ENCODE measurements at regions not wholly inside any gene's neighbourhood (a gene's known extent, or its start where the extent isn't known, plus 50 kb on each side); places are given as distances from the start of the nearest gene placed in this dataset.

GRCh38 chr2:176542476-176542875, 273.2 kb downstream of the MTX2 start:
- Mint-ChIP-seq H3K9me3 (no peaks in the 10 kb centered on the region), H3K27me3 (peaks cover 11 to 39% (median 27%) of the 10 kb centered on the region in 5 donors), H3K27ac (no peak overlapping the region), H3K4me3 (no peak overlapping the region), H3K4me1 (no peaks in the 10 kb centered on the region), H3K36me3 (no peaks in the 10 kb centered on the region)
- intact Hi-C loops (cut with micrococcal nuclease), result no loop called here
- no peak for DNase-seq
- Histone ChIP-seq H3K36me3 (ENCODE audit: control insufficient read depth in 2 of 3, insufficient read depth in 3 of 3, low read length in 3 of 3) (no peaks in the 10 kb centered on the region), H3K4me1 (ENCODE audit: control insufficient read depth in 2 of 2, insufficient read depth in 2 of 2, low read length in 2 of 2) (no peaks in the 10 kb centered on the region), H3K9me3 (ENCODE audit: control insufficient read depth in 2 of 3, low read length in 3 of 3) (no peaks in the 10 kb centered on the region), H3K4me3 (ENCODE audit: low read length) (no peak overlapping the region), H3K27ac (ENCODE audit: low read depth, low read length) (no peak overlapping the region), H3K27me3 (ENCODE audit: control insufficient read depth in 2 of 2, insufficient read depth in 2 of 2, low read length in 2 of 2) (no peaks in the 10 kb centered on the region)
- ChIA-PET POLR2A (no interaction called here), CTCF (no interaction called here)
- no peak for ATAC-seq

- Histone ChIP-seq H3K27me3 (ENCODE audit: control insufficient read depth in 2 of 2, insufficient read depth in 2 of 2, low read length in 2 of 2) (peaks cover 0 to 5% of the 10 kb centered on the region in 2 donors), H3K27ac (ENCODE audit: low read depth, low read length) (no peak overlapping the region), H3K4me1 (ENCODE audit: control insufficient read depth in 2 of 2, insufficient read depth in 2 of 2, low read length in 2 of 2) (no peaks in the 10 kb centered on the region), H3K9me3 (ENCODE audit: control insufficient read depth in 2 of 3, low read length in 3 of 3) (no peaks in the 10 kb centered on the region), H3K4me3 (ENCODE audit: low read length) (no peak overlapping the region), H3K36me3 (ENCODE audit: control insufficient read depth in 2 of 3, insufficient read depth in 3 of 3, low read length in 3 of 3) (no peaks in the 10 kb centered on the region)
- no peak for DNase-seq
- intact Hi-C loops (cut with micrococcal nuclease), result no loop called here
- H3K4me3 Mint-ChIP-seq, result no peak overlapping the region
- no peaks in the 10 kb centered on the region for H3K4me1 Mint-ChIP-seq
- H3K9me3 Mint-ChIP-seq, result no peaks in the 10 kb centered on the region
- no peak for ATAC-seq
- H3K27ac Mint-ChIP-seq, result no peak overlapping the region
- no peaks in the 10 kb centered on the region for H3K36me3 Mint-ChIP-seq
- peaks cover 15 to 38% (median 30%) of the 10 kb centered on the region in 5 donors for H3K27me3 Mint-ChIP-seq
- CTCF ChIA-PET, result no interaction called here
- POLR2A ChIA-PET, result no interaction called here
Measured at GRCh38 chr2:176544557-176544956, 275.3 kb downstream of the MTX2 start.

- Mint-ChIP-seq H3K27ac (no peak overlapping the region), H3K27me3 (peaks cover 15 to 38% (median 30%) of the 10 kb centered on the region in 5 donors), H3K4me1 (no peaks in the 10 kb centered on the region), H3K4me3 (no peak overlapping the region), H3K9me3 (no peaks in the 10 kb centered on the region), H3K36me3 (no peaks in the 10 kb centered on the region)
- H3K27me3 ChIP-seq (ENCODE audit: control insufficient read depth in 2 of 2, insufficient read depth in 2 of 2, low read length in 2 of 2), result peaks cover 0 to 5% of the 10 kb centered on the region in 2 donors
- no peaks in the 10 kb centered on the region for H3K36me3 ChIP-seq (ENCODE audit: control insufficient read depth in 2 of 3, insufficient read depth in 3 of 3, low read length in 3 of 3)
- H3K4me3 ChIP-seq (ENCODE audit: low read length), result no peak overlapping the region
- ChIA-PET POLR2A (no interaction called here), CTCF (no interaction called here)
- ATAC-seq (no peak), DNase-seq (no peak)
- H3K27ac ChIP-seq (ENCODE audit: low read depth, low read length), result no peak overlapping the region
- intact Hi-C loops (cut with micrococcal nuclease), result no loop called here
- no peaks in the 10 kb centered on the region for H3K9me3 ChIP-seq (ENCODE audit: control insufficient read depth in 2 of 3, low read length in 3 of 3)
- H3K4me1 ChIP-seq (ENCODE audit: control insufficient read depth in 2 of 2, insufficient read depth in 2 of 2, low read length in 2 of 2), result no peaks in the 10 kb centered on the region
Measured at GRCh38 chr2:176544991-176545956, 276.0 kb downstream of the MTX2 start.

GRCh38 chr2:176546550-176546949, 277.3 kb downstream of the MTX2 start:
- POLR2A ChIA-PET, result no interaction called here

GRCh38 chr2:176552501-176553135, 283.4 kb downstream of the MTX2 start:
- H3K27ac ChIP-seq (ENCODE audit: low read depth, low read length), result no peak overlapping the region
- no peak overlapping the region for H3K27ac Mint-ChIP-seq
- H3K4me1 ChIP-seq (ENCODE audit: control insufficient read depth in 2 of 2, insufficient read depth in 2 of 2, low read length in 2 of 2), result no peaks in the 10 kb centered on the region
- peaks cover 0 to 4% of the 10 kb centered on the region in 2 donors for H3K27me3 ChIP-seq (ENCODE audit: control insufficient read depth in 2 of 2, insufficient read depth in 2 of 2, low read length in 2 of 2)
- H3K4me3 ChIP-seq (ENCODE audit: low read length), result no peak overlapping the region
- ATAC-seq (no peak), DNase-seq (no peak)
- peak overlapping the region in 3 of 10 donors; percentile 5 to 23 (median 8) for H3K4me3 Mint-ChIP-seq
- no peaks in the 10 kb centered on the region for H3K9me3 ChIP-seq (ENCODE audit: control insufficient read depth in 2 of 3, low read length in 3 of 3)
- H3K4me1 Mint-ChIP-seq, result peaks cover 6 to 13% (median 13%) of the 10 kb centered on the region in 7 donors
- H3K36me3 Mint-ChIP-seq, result no peaks in the 10 kb centered on the region
- intact Hi-C loops (cut with micrococcal nuclease), result loop anchor here (5.0 to 10.0 kb wide), 3 partner anchors 410 to 595 kb away; no protein-coding TSS in a partner anchor
- peaks cover 40 to 61% (median 46%) of the 10 kb centered on the region in 5 donors for H3K27me3 Mint-ChIP-seq
- H3K9me3 Mint-ChIP-seq, result no peaks in the 10 kb centered on the region
- ChIA-PET POLR2A (no interaction called here), CTCF (no interaction called here)
- no peaks in the 10 kb centered on the region for H3K36me3 ChIP-seq (ENCODE audit: control insufficient read depth in 2 of 3, insufficient read depth in 3 of 3, low read length in 3 of 3)

More at GRCh38 chr2:176546550-176546949, 277.3 kb downstream of the MTX2 start:
- no peak for DNase-seq
- H3K9me3 Mint-ChIP-seq, result no peaks in the 10 kb centered on the region
- H3K36me3 ChIP-seq (ENCODE audit: control insufficient read depth in 2 of 3, insufficient read depth in 3 of 3, low read length in 3 of 3), result no peaks in the 10 kb centered on the region
- CTCF ChIA-PET, result interaction anchor here (0.7 kb wide), 1 partner anchor 13 kb away, joined by 4 read pairs; no protein-coding TSS in a partner anchor
- no peaks in the 10 kb centered on the region for H3K4me1 Mint-ChIP-seq
- H3K27me3 ChIP-seq (ENCODE audit: control insufficient read depth in 2 of 2, insufficient read depth in 2 of 2, low read length in 2 of 2), result peaks cover 0 to 5% of the 10 kb centered on the region in 2 donors
- no peak overlapping the region for H3K27ac ChIP-seq (ENCODE audit: low read depth, low read length)
- intact Hi-C loops (cut with micrococcal nuclease), result no loop called here
- no peak overlapping the region for H3K27ac Mint-ChIP-seq
- H3K27me3 Mint-ChIP-seq, result peaks cover 12 to 39% (median 27%) of the 10 kb centered on the region in 5 donors
- no peak overlapping the region for H3K4me3 Mint-ChIP-seq
- H3K4me3 ChIP-seq (ENCODE audit: low read length), result no peak overlapping the region
- H3K9me3 ChIP-seq (ENCODE audit: control insufficient read depth in 2 of 3, low read length in 3 of 3), result no peaks in the 10 kb centered on the region
- ATAC-seq, result no peak
- H3K36me3 Mint-ChIP-seq, result no peaks in the 10 kb centered on the region
- H3K4me1 ChIP-seq (ENCODE audit: control insufficient read depth in 2 of 2, insufficient read depth in 2 of 2, low read length in 2 of 2), result no peaks in the 10 kb centered on the region

- DNase-seq (peak in 6 of 9 donors; percentile 11 to 33 (median 20)), ATAC-seq (peak; percentile 62)
- H3K4me1 Mint-ChIP-seq, result peaks cover 6 to 13% (median 13%) of the 10 kb centered on the region in 7 donors
- Histone ChIP-seq H3K27ac (ENCODE audit: low read depth, low read length) (no peak overlapping the region), H3K4me3 (ENCODE audit: low read length) (peak overlapping the region; percentile 62), H3K4me1 (ENCODE audit: control insufficient read depth in 2 of 2, insufficient read depth in 2 of 2, low read length in 2 of 2) (no peaks in the 10 kb centered on the region), H3K27me3 (ENCODE audit: control insufficient read depth in 2 of 2, insufficient read depth in 2 of 2, low read length in 2 of 2) (no peaks in the 10 kb centered on the region), H3K36me3 (ENCODE audit: control insufficient read depth in 2 of 3, insufficient read depth in 3 of 3, low read length in 3 of 3) (no peaks in the 10 kb centered on the region), H3K9me3 (ENCODE audit: control insufficient read depth in 2 of 3, low read length in 3 of 3) (no peaks in the 10 kb centered on the region)
- H3K9me3 Mint-ChIP-seq, result no peaks in the 10 kb centered on the region
- ChIA-PET CTCF (interaction anchor here (1.1 to 2.2 kb wide), 4 partner anchors 17 to 1285 kb away, joined by 3 to 15 read pairs (median 3); no protein-coding TSS in a partner anchor), POLR2A (interaction anchor here (0.8 kb wide), 1 partner anchor 551 kb away, joined by 5 read pairs; no protein-coding TSS in a partner anchor)
- H3K27ac Mint-ChIP-seq, result peak overlapping the region in 2 of 9 donors; percentile 38 to 41
- H3K27me3 Mint-ChIP-seq, result peaks cover 43 to 65% (median 46%) of the 10 kb centered on the region in 5 donors
- H3K4me3 Mint-ChIP-seq, result peak overlapping the region; percentile 75 to 93 (median 85)
- H3K36me3 Mint-ChIP-seq, result no peaks in the 10 kb centered on the region
- intact Hi-C loops (cut with micrococcal nuclease), result loop anchor here (1.0 to 10.0 kb wide), 9 partner anchors 85 to 863 kb away; no protein-coding TSS in a partner anchor
Measured at GRCh38 chr2:176553685-176554100, 284.5 kb downstream of the MTX2 start.
